Muscle of arm (tissue), 1 donor: ENCODE measurements at regions not wholly inside any gene's neighbourhood (a gene's known extent, or its start where the extent isn't known, plus 50 kb on each side); places are given as distances from the start of the nearest gene placed in this dataset.

Source experiments
- DNase-seq: peaks from one replicate; pipeline ENCODE4 v3.0.0-alpha.2; 2013

GRCh38 chr4:126682250-126682649, 950.5 kb upstream of the INTU start:
- no peak for DNase-seq

DNA sequence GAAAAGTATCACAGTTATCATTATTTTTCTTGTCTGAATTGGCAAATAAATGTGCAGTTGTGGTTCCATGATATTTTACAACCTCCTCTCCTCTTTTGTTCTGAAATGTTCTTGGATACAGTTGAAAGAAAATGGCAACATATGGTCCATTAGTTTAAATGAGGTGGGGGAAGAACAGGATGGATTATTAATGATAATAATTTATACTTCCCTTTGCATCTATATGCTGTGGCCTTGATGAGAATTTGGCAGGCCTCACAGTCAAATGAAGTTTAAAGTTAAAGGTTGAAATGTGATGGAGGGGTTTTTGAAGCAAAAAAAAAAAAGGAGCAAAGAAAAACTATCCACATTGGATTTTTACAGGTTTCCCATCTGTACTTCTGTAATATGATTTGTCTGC, 946.3 kb upstream of the INTU start:
- DNase-seq = no peak

GRCh38 chr4:126687655-126688358, 945.0 kb upstream of the INTU start:
- DNase-seq = peak; percentile 40

- no peak for DNase-seq
Measured at GRCh38 chr4:126691797-126692196, 941.0 kb upstream of the INTU start.

DNA sequence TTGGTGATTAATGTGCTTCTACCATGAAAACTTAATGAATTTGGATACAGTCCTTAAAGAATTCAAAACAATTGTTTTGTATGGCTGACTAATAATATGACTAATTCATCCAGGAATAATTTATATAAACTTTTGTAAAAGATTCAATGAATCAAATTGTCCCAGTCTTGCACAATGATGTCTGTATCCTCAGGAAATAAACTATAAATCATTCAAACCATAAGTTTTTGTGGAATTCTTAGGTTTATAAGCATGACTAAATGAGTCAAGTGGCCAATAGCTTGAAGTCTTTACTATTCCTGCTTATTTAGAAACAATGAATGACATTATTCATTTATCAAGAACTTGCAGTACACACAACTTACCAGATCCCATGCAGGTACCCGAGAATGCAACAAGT, 935.0 kb upstream of the INTU start:
- DNase-seq = no peak

DNA sequence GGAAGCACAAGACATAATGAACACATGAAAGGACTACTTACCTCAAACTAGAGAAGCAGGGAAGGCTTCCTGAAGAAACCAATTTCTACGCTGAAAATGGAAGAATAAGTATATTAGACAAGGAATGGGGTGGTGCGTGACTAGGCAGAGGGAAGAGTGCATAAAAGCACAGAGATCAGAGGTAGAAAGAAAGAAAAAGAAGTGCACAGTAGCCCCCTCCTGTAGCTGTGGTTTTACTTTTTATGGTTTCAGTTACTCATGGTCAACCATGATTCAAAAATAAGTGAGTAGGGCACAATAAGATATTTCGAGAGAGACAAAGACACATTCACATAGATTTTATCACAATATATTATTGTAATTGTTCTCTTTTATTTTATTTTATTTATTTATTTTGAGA, 934.5 kb upstream of the INTU start:
- no peak for DNase-seq

DNA sequence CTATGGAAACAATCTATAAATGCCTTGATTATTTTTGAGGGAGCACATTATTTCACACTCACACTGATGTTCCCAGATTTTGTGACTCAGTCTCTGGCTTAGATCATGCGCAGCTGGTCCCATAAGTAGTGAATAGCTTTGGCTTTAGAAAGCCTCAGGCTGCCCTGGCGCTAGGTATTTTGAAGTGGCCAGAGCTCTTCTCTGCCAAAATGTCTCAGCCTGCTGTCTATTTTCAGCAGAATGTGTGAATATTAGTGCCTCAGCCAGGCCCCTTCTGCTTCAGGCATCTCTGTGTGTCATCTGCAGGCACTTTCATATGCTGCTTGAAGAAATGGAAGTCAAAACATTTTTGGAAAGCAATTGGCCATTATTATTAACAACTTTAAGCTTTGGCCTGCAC, 931.0 kb upstream of the INTU start:
- peak; percentile 55 for DNase-seq

- no peak for DNase-seq
Measured at GRCh38 chr4:126702747-126703146, 930.0 kb upstream of the INTU start.

- no peak for DNase-seq
Measured at GRCh38 chr4:126705266-126705665, 927.5 kb upstream of the INTU start.

GRCh38 chr4:126708716-126709115, 924.0 kb upstream of the INTU start:
- no peak for DNase-seq

GRCh38 chr4:126710935-126711334, 921.8 kb upstream of the INTU start:
- DNase-seq = no peak

GRCh38 chr4:126715067-126715466, 917.7 kb upstream of the INTU start:
- no peak for DNase-seq

DNA sequence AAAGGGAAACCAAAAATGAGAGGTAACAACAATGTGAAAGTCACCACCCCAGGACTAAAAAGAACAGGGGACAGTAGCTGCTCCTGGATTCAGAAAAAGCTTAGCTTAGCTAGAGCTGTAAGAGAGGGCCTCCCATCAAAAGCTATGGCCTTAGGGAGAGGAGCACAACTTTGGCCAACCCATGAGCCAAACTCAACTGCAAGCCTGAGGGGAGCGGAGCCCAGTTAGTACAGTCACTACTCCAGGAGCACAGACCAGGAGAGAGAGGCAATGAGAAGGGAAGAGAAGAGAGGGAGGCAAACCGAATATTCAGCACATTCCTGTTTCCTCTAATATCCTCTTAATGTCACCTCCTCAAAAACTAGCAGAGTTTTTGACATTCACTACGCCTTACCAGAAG, 917.1 kb upstream of the INTU start:
- DNase-seq = no peak

GRCh38 chr4:126718136-126718535, 914.6 kb upstream of the INTU start:
- DNase-seq = no peak

DNA sequence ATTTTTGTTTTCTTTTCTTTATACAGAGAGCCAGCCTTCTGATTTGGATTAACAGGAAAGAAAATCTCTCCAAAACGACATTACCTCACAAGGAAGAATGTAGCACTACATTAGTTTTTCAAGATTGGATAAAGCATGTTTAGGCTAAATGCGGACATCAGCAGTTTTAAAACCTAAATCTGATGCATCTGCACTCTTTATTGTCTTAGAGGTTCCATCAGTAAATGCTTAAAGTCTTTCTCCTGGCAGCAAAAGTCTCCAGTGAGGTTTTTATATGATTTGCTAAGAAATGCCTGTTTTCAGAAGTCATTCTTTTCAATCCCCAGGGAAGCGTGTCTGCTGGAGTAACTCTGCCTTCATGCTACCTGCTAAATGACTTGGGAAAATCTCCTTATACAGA, 912.9 kb upstream of the INTU start:
- peak; percentile 31 for DNase-seq

GRCh38 chr4:126725906-126726305, 906.9 kb upstream of the INTU start:
- no peak for DNase-seq

GRCh38 chr4:126727461-126727860, 905.3 kb upstream of the INTU start:
- no peak for DNase-seq

DNA sequence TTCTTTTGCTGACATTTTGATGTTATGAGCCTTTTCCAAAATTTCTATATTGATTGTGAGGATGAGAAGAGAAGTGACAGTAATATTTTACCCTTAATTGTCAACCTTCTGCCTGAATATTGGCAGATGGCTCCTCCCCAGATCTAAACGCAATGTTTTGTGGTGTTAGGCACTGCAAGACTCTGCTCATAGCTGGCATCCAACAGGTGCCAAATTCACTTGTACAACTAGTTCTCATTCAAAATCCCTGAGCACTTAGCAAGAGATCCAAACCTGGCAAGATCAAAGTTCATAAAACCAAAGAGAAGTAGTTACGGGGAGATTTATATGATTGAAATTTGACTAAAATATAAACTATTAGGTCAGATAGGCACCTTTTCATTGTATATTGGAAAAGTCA, 901.7 kb upstream of the INTU start:
- DNase-seq = no peak

- no peak for DNase-seq
Measured at GRCh38 chr4:126733301-126733700, 899.5 kb upstream of the INTU start.

GRCh38 chr4:126734465-126734864, 898.3 kb upstream of the INTU start:
- DNase-seq = no peak

- DNase-seq = no peak
Measured at GRCh38 chr4:126735294-126736132, 897.2 kb upstream of the INTU start.

GRCh38 chr4:126736133-126736518, 896.6 kb upstream of the INTU start:
- DNase-seq = no peak

DNA sequence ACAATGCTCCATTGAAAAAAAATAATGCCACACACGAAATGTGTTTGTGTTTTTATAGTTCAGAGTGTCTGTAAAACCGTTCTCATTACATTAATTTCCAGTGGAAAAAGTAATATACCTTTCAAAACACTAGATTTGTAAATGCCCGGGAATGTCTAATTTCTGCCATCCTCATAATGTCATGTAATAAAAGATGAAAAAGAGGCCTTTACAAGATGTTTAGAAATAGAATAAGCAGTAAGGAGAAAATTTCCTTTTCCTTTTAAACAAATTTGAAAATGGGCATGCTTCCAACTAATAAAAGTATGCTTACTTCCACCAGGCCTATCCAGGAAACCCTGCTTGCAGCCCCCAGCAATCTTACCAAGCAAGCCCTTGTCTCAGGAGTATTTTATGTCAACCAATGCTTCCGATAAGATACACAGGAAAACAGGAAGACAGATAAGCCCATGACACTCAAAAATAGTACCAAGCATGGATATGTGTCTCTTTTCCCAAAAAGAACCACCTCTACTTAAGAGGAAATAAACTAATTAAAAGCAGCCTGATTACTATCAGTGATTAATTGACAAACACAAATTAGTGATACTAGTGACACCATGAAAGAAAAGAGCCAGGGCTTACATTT, 894.7 kb upstream of the INTU start:
- DNase-seq = no peak
